Gastroesophageal sphincter (tissue), 3 donors: ENCODE measurements at regions not wholly inside any gene's neighbourhood (a gene's known extent, or its start where the extent isn't known, plus 50 kb on each side); places are given as distances from the start of the nearest gene placed in this dataset.

ENCODE experiments used
- CTCF ChIP-seq, 4 experiments: fragments of 200-600 bp in 2 of 4; fragments of 450-650 bp in 2 of 4; sonication (generic) in 1 of 4; IDR thresholded peaks; one replicate each; pipeline ENCODE4 v1.5.1; 2017 to 2019; ENCODE audit warnings: antibody characterized with exemption in 4 of 4, mild to moderate bottlenecking in 2 of 4, moderate library complexity in 2 of 4
- POLR2A ChIP-seq, 2 donors: fragments of 450-650 bp; IDR thresholded peaks; one replicate each; pipeline ENCODE4 v1.6.1; 2017; ENCODE audit warnings: antibody characterized with exemption in 2 of 2, mild to moderate bottlenecking in 2 of 2, moderate library complexity in 1 of 2
- POLR2AphosphoS5 ChIP-seq: sonication (generic); formaldehyde crosslinking; IDR thresholded peaks from one replicate; pipeline ENCODE4 v1.6.1; 2017; ENCODE audit warnings: antibody characterized with exemption

GRCh38 chr6:71404967-71405278, 116.3 kb downstream of the OGFRL1 start:
- TF ChIP-seq POLR2AphosphoS5 (no peak), POLR2A (IDR thresholded peaks at IDR 0.05) (no peak), CTCF (IDR thresholded peaks at IDR 0.05) (no peak)
